Right ventricle myocardium superior (tissue), 1 donor: ENCODE measurements at regions not wholly inside any gene's neighbourhood (a gene's known extent, or its start where the extent isn't known, plus 50 kb on each side); places are given as distances from the start of the nearest gene placed in this dataset.
A peak's percentile ranks its signal among the peaks of the same experiment; 100 is the strongest.

Experiments
- ATAC-seq: fragments of 200-7000 bp; cut with Tn5 transposase; one replicate; pipeline ENCODE4 v1.9.1; 2020; ENCODE audit warnings: mild to moderate bottlenecking; ENCODE audit not compliant: poor library complexity
- DNase-seq: peaks from one replicate; pipeline ENCODE4 v3.0.0-alpha.2; 2020
- intact Hi-C: fragments of 100-400 bp; cut with DNase I; formaldehyde crosslinking; loops from one replicate; pipeline ENCODE4 v1.11.2; 2022
- donor health status: DM: no; HTN: yes; CAD: no; lungs with severe emphysema.

DNA sequence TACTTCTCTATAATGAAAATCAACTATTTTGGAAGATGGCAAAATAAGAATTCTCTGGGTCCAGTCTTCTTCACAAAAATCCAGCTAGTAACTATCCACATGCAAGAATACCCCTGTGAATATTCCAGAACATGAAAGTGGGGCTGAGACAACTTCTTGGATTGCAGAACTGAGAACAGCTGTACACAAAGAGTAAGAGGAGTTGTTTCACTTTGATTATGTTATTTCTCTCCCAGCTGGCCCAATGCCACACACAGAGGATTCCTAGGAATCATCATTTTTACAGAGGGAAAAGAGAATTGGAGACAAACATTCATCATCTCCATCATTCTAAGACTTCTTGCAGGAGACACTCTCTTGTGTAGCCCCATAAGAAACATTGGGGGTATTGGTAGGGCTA lies 782.2 kb upstream of the LCORL start:
- no peak for ATAC-seq
- intact Hi-C loops: no loop called here
- DNase-seq: no peak

DNA sequence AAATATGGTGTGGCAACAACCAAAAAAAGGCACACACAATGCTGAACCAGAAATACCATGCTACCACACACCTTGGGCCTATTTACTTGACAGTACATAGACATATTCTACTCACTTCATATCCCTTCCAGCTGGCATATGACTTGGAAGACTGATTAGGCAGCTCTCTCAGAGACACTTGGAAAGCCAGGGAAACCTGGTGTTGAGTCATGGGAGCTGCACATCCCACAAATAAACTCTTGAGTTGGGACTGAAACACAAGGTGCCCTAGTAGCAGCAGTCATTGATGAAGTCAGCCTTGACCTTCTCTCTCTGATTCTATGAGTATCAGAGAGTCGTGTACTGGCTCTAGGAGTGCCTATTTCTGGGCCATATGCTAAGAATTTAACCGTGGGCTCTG lies 776.6 kb upstream of the LCORL start:
- intact Hi-C loops: no loop called here
- DNase-seq (no peak), ATAC-seq (peak; percentile 63)

DNA sequence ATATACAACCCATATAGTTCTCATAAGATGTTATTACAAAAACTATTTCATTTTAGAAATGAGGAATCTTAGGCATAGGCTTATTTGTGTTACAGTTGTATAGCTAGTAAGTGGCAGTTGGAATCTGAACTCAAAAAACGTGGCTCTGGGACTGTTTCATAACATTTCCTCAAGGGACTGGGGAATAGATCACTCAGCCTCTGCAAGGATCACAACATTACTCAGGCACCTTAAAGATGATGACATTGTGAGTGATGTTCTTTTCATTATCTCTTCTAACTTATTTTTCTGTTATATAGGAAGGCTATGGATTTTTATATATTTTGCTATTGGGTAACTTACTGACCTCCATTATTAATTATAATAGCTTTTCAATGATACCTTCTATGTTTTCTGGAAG lies 774.2 kb upstream of the LCORL start:
- DNase-seq: no peak

DNA sequence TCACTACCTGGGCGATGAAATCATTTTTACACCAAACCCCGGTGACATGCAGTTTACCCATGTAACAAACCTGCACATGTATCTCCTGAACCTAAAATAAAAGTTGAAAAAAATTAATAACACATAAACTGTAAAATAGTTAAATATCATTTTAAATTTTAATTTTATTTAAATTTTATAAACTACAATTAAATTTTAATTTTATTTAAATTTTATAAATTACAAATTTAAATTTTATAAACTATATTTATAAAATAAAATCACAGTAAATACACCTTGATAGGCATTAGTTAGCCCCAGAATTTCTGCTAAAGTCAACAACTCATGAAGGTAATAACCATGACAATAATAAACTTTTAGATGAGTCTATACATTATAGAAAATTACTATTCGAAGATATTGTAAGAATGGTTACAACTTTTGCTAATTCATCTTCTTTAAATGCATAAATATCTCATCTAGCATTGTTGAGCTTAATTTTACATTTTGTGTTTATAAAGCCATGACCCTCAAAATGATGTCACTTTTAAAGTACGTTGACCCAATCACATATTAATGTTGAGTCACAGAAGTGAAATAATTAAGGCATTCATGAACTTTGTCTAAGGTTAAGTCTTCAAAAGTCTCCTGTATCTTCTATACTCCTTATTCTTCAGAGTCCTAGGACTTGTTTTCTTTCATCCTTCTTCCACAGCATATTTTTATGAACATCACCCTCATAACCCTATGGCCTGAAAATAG lies 755.8 kb upstream of the LCORL start:
- DNase-seq (no peak), ATAC-seq (no peak)
- intact Hi-C loops: no loop called here

More for the DNA sequence above, 774.2 kb upstream of the LCORL start:
- intact Hi-C loops: no loop called here
- no peak for ATAC-seq

DNA sequence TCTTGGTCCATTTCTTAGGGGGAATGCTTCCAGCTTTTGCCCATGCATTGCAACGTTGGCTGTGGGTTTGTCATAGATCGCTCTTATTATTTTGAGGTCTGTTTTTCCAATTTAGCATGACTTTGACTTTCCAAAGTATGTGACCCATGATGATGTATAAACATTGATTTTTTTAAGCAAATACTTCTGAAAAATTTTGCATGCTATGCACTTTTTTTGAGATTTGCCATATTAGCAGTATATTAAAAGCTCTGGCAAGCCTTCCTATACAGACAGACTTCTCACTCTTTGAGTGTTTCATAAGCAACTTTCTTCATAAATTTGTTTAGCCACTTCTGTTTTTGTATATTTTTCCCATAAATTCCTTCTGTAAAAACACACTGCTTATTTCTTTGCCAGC lies 746.4 kb upstream of the LCORL start:
- ATAC-seq (no peak), DNase-seq (no peak)
- intact Hi-C loops: loop anchor here (2.0 kb wide), 1 partner anchor 27 kb away; no protein-coding TSS in a partner anchor

DNA sequence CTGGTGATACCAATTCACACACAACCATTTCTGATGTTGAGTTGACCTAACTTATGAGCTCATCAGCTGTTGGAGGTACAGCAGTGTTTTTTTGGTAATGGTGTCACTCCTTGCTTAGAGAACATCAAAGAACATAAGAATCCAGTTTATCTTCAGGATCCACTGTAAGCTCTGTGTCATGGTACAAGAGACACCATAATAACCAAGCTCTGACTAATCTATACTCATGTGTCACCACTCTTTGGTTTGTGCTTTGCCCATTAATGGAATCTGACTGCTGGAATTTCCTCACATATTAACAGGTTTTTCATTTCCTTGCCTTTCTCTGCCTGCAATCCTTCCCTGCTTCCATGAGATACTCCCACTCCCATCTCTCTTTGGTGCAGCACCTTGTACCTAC lies 735.1 kb upstream of the LCORL start:
- DNase-seq: no peak
- no peak for ATAC-seq
- intact Hi-C loops: no loop called here

DNA sequence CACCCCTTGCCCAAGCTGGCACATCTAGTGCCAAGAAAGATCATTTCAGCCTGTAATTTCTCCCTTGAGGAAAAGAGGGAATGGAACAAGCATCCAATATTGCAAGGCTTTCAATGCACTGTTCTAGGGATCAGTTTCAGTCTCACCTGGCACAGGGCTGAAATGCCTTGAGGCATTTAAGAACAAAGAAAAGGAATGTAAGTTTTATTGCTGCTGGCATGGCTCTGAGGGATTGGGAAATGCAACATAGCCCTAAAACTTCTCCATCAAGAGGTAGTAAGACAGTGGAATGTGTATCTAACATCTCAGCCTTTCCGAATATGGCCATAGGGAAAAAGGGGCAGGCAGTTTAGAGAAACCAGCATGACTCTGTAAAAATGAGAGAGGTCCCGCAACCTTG lies 732.6 kb upstream of the LCORL start:
- no peak for ATAC-seq
- intact Hi-C loops: no loop called here
- DNase-seq: no peak

DNA sequence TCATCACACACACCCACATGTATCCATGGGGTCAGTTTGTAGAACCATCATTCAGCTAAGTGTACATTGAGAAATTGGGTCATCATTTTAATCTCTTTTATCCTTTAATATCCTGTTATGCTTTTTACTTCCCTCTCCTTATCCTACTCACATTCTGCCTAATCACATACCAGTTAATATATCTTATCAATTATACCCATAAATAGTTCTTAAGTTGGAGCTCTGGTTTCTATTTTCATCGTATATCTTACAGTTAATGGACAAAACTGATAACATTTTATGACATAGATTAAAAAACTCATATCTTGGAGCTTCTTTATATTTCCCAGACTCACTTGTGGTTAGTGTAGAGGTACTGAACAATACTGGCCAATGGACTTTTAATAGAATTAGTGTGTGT lies 729.5 kb upstream of the LCORL start:
- no peak for DNase-seq
- intact Hi-C loops: no loop called here
- ATAC-seq: no peak

DNA sequence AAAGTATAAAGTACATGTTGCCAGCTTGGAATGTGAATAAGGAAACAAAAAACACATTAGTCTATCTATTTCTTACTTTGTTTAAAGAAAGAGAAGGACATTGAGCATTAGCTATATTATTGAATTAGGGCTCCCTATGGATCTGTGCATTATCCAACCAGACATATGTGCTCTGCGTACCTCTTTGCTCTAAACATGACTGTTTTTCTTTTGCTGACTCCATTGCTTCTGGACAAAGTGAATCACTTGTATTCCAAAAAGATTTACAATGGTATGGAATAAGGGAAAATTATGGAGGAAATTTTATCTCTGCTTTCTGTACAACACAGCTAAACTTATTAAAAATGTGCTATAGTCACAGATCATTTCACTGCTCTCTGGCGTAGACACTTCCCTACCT lies 727.8 kb upstream of the LCORL start:
- DNase-seq (no peak), ATAC-seq (no peak)
- intact Hi-C loops: no loop called here

DNA sequence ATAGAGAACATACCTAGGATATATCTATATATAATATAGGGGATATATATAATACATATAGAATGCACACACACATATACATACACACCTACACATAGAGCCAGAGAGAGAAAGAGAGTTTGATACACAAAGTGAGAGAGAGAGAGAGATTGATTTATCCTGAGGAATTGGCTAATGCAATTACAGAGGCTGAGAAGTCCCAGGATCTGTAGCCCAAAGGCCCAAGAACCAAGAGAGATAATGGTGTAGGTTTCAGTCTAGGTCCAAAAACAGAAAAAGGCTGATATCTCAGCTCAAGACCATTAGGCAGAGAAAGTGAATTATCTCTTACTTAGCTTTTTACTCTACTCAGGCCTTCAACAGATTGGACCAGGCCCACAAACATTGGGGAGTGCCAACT lies 715.0 kb upstream of the LCORL start:
- no peak for ATAC-seq
- DNase-seq: no peak
- intact Hi-C loops: no loop called here

DNA sequence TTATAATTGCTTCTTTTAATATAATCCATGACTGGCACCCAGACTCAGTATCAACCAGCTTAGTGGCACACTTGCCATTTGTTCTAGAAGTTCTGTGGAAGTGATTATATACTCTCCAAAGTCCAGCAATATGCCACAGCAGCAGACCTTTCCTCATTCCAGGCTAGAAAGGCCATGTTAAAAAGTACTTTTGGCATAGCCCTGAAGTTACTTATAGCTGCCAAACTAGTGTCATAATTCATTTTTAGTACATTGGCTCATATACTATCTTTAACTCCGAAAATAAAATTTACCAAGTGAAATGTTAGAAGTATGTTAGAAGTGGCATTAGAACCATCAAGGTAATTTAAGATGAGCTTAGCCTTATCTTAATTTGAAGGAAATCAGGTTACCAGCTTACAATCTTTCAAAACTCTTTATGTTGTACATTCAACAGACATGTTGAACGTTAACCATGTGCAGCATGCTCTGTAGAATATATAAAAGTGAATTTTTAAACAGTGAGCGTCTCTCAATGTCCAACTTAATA lies 714.2 kb upstream of the LCORL start:
- intact Hi-C loops: no loop called here
- DNase-seq (no peak), ATAC-seq (peak; percentile 64)

DNA sequence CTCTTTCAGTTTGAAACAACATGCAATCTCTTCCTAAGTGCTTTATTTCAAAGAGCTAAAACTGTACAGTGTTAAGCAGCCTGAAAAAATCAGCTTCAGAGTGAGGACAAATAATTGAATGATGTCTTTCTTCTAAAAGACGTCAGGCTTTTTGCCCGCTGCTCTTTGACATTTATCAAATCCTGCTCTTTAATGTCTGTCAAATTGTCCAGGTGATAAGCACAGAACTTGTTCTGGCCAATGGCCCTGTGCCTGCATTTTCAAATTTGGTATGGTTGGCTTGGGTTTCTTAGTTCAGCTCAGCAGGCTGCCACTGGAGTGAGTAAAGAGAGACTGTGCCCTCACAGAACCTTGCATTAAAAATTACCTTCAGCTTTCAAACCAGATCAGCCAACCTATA lies 712.9 kb upstream of the LCORL start:
- ATAC-seq: peak; percentile 96
- DNase-seq: peak; percentile 29
- intact Hi-C loops: no loop called here

DNA sequence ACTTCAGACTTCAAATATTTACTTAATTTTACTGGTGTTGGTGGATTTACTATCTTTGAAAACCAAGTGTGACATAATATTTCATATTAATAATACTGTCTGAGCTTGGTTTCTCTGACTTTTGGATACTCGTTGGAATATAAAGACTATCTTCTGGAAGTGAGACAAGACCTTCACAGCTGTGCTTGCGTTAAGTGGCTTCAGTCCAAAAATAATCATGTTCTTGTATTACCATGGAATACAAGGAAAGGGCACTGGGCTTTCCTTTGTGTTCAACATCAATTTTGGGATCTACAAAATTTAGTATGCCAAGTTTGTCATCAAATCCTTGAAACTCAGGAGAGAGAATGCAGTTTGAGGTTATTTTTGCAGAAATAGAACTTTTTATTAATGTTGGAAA lies 712.4 kb upstream of the LCORL start:
- peak; percentile 68 for ATAC-seq
- no peak for DNase-seq
- intact Hi-C loops: no loop called here

DNA sequence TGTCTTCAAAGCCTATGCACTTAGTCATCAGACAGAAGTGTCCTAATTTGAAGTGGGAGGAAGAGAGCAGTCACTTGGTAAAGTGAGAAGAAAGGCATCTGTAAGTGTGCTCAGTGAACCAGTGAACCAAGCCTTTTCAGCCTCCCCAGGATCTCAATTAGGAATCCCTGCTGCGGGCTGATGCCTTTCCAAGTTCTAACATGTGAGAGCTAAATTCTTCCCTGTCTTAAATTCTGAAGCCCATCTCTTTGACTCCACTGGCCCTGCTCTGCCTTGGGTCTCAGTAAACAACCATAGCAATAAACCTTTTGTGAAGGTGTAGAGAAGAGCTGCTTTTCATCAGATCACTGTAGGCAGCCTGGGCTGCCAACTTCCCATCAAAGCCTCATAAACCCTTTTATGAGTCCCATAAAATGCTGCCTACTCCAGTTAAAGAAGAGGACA lies 701.2 kb upstream of the LCORL start:
- no peak for ATAC-seq
- intact Hi-C loops: no loop called here
- no peak for DNase-seq

DNA sequence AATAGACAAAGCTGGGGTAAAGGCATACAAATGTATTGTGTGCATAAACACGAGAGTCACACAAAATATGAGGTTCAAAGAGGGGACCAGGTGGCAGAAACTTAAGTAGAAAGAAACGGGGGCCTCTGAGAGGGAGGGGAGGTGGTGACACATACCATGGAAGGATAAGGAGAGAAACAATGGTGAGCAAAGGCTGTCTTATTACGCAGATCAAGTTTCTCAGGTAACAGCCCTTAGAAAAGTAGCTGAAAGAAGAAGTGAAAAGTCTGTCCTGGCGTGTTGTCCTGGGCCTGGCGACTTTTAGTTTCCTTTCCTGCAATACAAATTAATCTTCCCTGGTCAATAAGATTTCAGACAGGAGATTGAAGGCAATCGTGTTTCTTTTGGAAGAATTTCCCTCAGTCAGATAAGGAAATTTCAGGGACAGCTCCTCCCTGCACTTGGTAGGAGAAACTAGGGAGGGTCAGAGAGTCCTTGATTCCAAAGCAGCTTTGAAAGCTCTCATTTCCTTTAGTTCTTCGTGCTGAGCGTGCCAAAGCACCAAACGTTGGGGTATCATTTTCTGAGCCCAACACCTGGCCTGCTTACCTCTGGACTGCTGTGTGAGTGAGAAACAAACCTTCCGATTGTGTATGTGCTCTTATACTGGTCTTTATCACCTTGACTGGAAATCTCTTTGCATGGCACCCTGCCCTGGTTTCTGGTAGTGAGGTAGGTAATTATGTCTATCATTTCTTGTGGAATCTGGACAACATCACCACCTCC lies 676.7 kb upstream of the LCORL start:
- DNase-seq (no peak), ATAC-seq (no peak)
- intact Hi-C loops: no loop called here

DNA sequence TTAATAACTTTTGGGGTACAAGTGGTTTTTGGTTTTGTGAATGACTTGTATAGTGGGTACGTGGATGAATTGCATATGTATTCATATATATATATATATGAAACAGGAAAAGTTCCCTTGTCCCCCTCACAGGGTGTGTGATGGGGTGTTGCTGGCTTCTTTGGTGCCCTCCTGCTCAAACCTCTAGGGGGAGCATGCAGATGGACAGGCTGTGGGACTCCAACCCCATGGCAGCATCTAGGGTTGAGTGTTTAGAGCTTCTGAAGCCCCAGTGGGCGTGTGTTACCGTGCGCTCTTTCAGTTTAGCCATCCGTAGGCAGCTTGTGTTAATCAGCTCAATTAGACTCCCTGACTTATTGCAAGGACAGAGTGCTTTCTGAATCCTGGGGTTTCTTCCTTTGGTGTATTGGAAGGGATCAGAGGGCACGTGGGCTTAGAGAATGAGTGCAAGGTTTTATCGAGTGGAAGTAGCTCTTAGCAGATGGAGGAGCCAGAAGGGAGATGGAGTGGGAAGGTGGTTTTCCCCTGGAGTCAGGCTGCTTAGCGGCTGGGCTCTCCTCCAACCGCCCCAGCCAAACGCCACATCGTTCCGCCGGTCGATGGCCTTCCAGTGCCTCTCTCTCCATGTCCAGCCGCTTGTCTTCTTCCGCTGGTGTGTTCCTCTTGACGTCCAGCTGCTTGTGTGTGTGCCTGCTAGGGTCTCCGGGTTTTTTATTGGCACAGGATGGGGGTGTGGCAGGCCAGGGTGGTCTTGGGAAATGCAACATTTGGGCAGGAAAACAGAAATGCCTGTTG lies 674.4 kb upstream of the LCORL start:
- no peak for DNase-seq
- intact Hi-C loops: no loop called here
- no peak for ATAC-seq

DNA sequence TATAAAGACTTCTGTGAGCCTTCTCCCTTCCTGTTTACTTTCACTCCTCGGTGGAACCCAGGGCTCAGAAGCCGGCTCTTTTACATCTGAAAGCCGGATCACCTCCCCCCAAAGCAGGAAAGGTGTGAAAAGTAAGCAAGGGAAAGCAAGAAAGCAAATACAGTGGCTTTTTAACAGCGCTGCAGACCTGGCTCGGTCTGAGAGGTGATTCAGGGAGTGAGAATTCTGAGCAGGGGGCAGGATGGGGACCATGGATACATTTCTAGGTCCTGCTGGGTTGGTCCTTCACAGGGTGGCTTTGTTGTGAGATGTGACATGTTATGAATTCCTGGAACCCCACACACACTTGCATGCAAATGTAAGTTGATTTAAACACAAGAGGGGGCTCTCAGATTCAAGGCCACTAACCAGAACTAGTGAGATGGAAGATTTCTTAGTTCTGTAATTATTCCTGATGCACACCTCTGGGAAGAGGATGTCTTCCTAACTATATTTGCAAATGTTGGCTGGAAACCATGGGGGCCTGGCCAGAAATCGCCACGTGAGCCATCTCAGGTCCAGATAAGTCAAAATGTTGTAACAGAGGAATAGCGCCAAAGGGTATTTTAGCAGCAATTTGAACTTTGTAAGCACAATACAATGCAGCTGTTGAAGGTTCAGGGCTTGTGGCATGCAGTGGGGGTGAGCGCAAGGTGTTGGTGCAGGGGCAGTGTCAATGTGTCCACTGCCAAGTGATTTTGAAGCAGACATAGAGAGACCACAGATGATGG lies 670.1 kb upstream of the LCORL start:
- peak; percentile 29 for DNase-seq
- ATAC-seq: peak; percentile 38
- intact Hi-C loops: no loop called here

DNA sequence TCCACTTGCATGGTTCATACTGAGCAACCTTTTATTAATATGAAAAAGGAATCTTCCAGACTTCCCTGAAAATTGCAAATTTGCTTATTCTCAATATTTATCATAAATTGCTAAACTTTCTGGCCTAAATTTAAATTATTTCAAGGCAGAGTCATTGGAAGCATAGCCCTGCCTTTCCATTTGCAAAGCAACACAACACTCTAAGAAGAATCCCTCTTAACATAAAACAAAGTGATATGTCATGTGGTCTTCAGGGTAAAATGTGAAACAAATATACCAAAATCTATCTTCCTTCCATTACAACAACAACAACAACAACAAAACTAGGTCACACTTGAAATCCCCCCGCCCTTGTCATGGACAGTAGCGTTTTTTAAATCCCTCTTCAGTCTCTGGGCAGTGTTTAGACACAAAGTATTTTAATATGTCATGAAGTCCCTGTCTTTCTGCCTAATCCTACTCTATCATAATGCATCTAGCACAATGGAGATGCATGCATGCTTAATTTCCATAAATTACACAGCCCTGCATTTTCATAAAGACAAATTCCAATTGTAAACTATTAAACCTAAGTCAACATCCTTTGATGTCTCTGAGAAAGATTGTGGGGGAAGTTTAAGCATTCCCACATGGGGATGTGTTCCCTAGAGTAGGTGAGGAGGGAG lies 668.9 kb upstream of the LCORL start:
- no peak for DNase-seq
- intact Hi-C loops: no loop called here
- no peak for ATAC-seq
